Naive thymus-derived CD8-positive, alpha-beta T cell (primary cell): ENCODE measurements at regions not wholly inside any gene's neighbourhood (a gene's known extent, or its start where the extent isn't known, plus 50 kb on each side); places are given as distances from the start of the nearest gene placed in this dataset.

ENCODE experiments used
- ATAC-seq, 2 donors: fragments of 150-1000 bp; cut with Tn5 transposase in 1 of 2; sonication (Bioruptor Pico), chemical (Tn5 transposase) in 1 of 2; 1 replicate in 1 of 2; 2 replicates in 1 of 2; pipeline ENCODE4 v1.10.0; 2021; ENCODE audit warnings: mild to moderate bottlenecking in 2 of 2, moderate library complexity in 2 of 2
- POLR2A ChIA-PET: fragments of 350-600 bp; sonication (Branson Sonifier 250); formaldehyde crosslinking; loops from one replicate; lab custom pipeline; 2021; ENCODE audit warnings: antibody characterized with exemption; lab: Charles Lee
- DNase-seq, 10 donors: peaks; one replicate each; pipeline versions ENCODE4 v3.0.0 to v3.0.0-alpha.2; 2020 to 2022
- H3K27ac Mint-ChIP-seq, 10 donors: one replicate each; pipeline ENCODE4 v1.8.0; 2020 to 2022; ENCODE audit warnings: mild to moderate bottlenecking in 10 of 10, mixed read lengths in 10 of 10, moderate library complexity in 4 of 10, inconsistent platforms in 1 of 10
- H3K27me3 Mint-ChIP-seq, 5 donors: one replicate each; pipeline ENCODE4 v1.8.0; 2021 to 2022; ENCODE audit warnings: mixed read lengths in 5 of 5
- H3K36me3 Mint-ChIP-seq, 3 donors: one replicate each; pipeline ENCODE4 v1.8.0; 2020 to 2022; ENCODE audit warnings: mixed read lengths in 3 of 3, mild to moderate bottlenecking in 2 of 3, inconsistent platforms in 1 of 3
- H3K4me1 Mint-ChIP-seq, 4 donors: one replicate each; pipeline ENCODE4 v1.8.0; 2021 to 2022; ENCODE audit warnings: mixed read lengths in 4 of 4
- H3K4me3 Mint-ChIP-seq, 10 donors: one replicate each; pipeline ENCODE4 v1.8.0; 2020 to 2022; ENCODE audit warnings: mild to moderate bottlenecking in 10 of 10, mixed read lengths in 10 of 10, moderate library complexity in 6 of 10, inconsistent platforms in 1 of 10
- H3K9me3 Mint-ChIP-seq, 9 donors: one replicate each; pipeline ENCODE4 v1.8.0; 2020 to 2022; ENCODE audit warnings: mixed read lengths in 9 of 9, mild to moderate bottlenecking in 3 of 9, inconsistent platforms in 1 of 9, moderate library complexity in 1 of 9

DNA sequence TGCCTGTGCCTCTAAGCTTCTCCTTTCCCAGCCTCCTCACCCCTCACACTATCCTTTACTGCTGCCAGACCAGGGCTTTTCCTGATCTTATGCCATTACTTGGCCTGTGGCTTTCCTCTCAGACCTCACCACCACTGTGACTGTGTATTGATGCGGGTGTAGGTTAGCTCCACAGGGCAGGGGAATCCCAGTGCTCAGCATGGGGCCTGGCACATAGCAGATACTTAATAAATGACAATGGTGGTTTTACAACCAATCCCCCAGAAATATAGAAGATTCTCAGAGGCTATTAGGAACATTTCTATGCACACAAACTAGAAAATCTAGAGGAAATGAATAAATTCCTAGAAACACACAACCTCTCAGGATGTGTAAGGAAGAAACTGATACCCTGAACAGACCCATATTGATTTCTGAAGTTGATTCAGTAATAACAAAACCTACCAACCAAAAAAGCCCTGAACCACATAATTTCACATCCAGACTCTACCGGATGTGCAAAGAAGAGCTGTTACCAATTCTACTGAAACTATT lies 129.6 kb upstream of the QRFPR start:
- Mint-ChIP-seq H3K4me1 (no peaks in the 10 kb centered on the region), H3K4me3 (no peak overlapping the region), H3K27ac (no peak overlapping the region), H3K36me3 (no peaks in the 10 kb centered on the region), H3K9me3 (no peaks in the 10 kb centered on the region), H3K27me3 (peaks cover 5 to 29% (median 18%) of the 10 kb centered on the region in 5 donors)
- POLR2A ChIA-PET = no interaction called here
- no peak for ATAC-seq
- DNase-seq = no peak

DNA sequence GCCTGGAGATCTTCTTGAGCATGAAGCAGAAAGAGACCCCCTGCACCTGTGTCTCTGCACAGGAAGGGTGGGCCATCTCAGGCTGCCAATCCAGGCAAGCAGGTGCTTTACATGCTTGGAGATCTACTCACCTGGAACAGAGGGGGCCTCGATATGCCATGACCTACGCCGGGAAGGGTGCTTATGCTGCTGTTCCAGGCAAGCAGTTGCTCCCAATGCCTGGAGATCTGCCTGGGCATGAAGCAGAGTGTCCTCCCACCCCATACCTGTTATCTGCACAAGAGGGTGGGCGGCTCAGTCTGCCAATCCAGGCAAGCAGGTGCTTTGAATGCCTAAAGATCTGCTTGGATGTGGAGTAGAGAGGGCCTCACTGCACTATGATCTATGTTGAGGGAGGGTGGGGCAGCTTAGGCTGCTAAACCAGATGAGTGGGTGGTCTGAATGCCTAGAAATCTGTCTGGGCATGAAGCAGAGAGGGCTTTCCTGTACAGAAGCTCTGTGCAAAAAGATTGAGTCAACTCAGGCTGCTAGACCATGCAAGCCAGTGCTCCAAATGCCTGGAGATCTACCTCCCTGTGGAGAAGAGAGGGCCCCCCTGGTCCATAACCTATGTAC lies 104.5 kb upstream of the QRFPR start:
- Mint-ChIP-seq H3K36me3 (no peaks in the 10 kb centered on the region), H3K27ac (no peak overlapping the region), H3K4me1 (no peaks in the 10 kb centered on the region), H3K4me3 (no peak overlapping the region), H3K27me3 (peaks cover 7 to 44% (median 22%) of the 10 kb centered on the region in 5 donors), H3K9me3 (peaks cover 0 to 5% (median 0%) of the 10 kb centered on the region in 9 donors)
- DNase-seq = no peak
- ATAC-seq = no peak
- POLR2A ChIA-PET = no interaction called here

DNA sequence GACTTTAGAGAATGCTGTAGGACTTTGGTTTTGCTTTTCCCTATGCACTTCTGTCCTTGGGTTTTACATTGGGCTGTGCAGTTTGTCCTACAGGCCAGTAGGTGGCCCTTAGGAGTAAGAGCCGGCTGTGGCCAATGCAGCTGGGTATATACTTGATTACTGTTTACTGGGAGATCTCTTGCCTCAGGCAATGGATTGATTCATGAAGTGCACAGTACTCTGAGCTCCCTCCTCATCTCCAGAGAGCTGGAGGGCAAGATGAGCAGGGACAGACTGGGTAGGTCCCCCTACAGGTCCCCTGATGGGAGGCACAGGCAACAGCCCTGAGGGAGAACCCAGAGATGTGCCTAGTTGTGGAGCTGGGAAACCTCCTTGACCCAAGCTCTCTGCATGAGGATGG lies 103.8 kb upstream of the QRFPR start:
- POLR2A ChIA-PET = no interaction called here

DNA sequence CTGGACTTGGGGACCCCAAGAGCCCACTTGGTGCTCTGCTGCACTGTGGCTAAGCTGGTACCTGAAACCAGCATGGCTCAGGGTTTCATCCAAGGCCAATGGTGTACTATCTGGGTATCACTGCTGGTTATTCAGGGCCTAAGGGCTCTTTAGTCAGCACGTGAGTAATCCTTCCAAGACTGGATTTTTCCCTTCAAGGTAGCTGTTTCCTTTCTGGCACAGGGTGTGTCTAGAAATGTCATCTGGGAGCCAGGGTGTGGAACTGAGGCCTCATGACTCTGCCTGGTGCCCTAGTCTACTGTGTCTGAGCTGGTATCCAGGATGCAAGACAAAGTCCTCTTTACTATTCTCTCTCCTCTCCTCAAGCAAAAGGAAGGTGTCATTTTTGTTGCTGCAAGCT lies 99.0 kb upstream of the QRFPR start:
- POLR2A ChIA-PET = no interaction called here
- Mint-ChIP-seq H3K27ac (no peak overlapping the region), H3K36me3 (no peaks in the 10 kb centered on the region)

More for the DNA sequence above, 103.8 kb upstream of the QRFPR start:
- no peaks in the 10 kb centered on the region for H3K4me1 Mint-ChIP-seq
- H3K4me3 Mint-ChIP-seq = no peak overlapping the region
- peaks cover 0 to 9% (median 0%) of the 10 kb centered on the region in 9 donors for H3K9me3 Mint-ChIP-seq
- no peak overlapping the region for H3K27ac Mint-ChIP-seq
- no peaks in the 10 kb centered on the region for H3K36me3 Mint-ChIP-seq
- DNase-seq (peak in 2 of 10 donors; percentile 1), ATAC-seq (no peak)
- peaks cover 7 to 44% (median 22%) of the 10 kb centered on the region in 5 donors for H3K27me3 Mint-ChIP-seq

DNA sequence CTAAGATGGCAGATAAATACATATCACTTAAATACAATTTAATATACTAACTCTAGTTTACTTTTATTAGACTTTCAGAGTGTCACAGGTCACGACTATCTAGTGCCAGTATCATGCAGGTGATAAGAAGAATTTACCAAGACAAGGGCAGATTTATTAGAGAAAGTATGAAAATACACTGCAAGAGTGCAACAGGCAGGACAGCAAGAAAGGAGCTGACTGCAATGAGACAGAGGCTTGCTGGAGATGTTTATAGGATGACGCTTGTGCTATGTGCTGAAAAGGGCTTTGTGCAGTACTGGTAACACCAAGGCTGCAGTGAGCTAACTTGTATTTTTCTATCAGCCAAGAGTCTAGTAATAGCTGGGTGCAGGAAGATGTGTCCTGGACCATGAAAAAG lies 96.7 kb upstream of the QRFPR start:
- POLR2A ChIA-PET = no interaction called here

More for the DNA sequence above, 99.0 kb upstream of the QRFPR start:
- peaks cover 0 to 9% (median 0%) of the 10 kb centered on the region in 9 donors for H3K9me3 Mint-ChIP-seq
- DNase-seq (no peak), ATAC-seq (no peak)
- peaks cover 7 to 31% (median 12%) of the 10 kb centered on the region in 5 donors for H3K27me3 Mint-ChIP-seq
- H3K4me3 Mint-ChIP-seq = no peak overlapping the region
- H3K4me1 Mint-ChIP-seq = no peaks in the 10 kb centered on the region

DNA sequence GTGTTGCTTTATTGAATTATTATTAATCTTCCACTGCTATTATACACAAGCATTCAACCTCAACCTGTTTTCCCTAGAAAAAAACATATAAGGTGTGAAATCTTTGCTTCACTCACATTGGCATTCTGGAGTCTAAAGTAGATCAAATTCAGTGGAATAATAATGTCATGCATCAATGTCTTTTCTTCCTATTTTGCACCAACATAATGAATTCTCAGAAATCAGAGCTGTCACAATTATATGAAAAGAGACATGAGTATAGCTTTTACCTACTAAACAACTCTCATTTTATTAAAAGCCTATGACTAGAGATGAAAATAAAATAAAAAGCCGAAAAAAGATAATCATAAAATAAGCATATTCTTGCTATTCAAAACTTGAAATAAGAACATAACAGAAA lies 96.3 kb upstream of the QRFPR start:
- peaks cover 0 to 9% (median 0%) of the 10 kb centered on the region in 9 donors for H3K9me3 Mint-ChIP-seq
- H3K27me3 Mint-ChIP-seq = peaks cover 0 to 3% (median 2%) of the 10 kb centered on the region in 5 donors
- ATAC-seq (no peak), DNase-seq (no peak)
- no peaks in the 10 kb centered on the region for H3K36me3 Mint-ChIP-seq
- H3K4me1 Mint-ChIP-seq = no peaks in the 10 kb centered on the region
- H3K4me3 Mint-ChIP-seq = no peak overlapping the region
- H3K27ac Mint-ChIP-seq = peak overlapping the region in 1 of 10 donors; percentile 3
- POLR2A ChIA-PET = no interaction called here

More for the DNA sequence above, 96.7 kb upstream of the QRFPR start:
- peaks cover 0 to 9% (median 0%) of the 10 kb centered on the region in 9 donors for H3K9me3 Mint-ChIP-seq
- H3K36me3 Mint-ChIP-seq = no peaks in the 10 kb centered on the region
- no peak for ATAC-seq
- no peaks in the 10 kb centered on the region for H3K4me1 Mint-ChIP-seq
- H3K27ac Mint-ChIP-seq = no peak overlapping the region
- H3K4me3 Mint-ChIP-seq = no peak overlapping the region
- peaks cover 0 to 7% (median 4%) of the 10 kb centered on the region in 5 donors for H3K27me3 Mint-ChIP-seq
- no peak for DNase-seq

DNA sequence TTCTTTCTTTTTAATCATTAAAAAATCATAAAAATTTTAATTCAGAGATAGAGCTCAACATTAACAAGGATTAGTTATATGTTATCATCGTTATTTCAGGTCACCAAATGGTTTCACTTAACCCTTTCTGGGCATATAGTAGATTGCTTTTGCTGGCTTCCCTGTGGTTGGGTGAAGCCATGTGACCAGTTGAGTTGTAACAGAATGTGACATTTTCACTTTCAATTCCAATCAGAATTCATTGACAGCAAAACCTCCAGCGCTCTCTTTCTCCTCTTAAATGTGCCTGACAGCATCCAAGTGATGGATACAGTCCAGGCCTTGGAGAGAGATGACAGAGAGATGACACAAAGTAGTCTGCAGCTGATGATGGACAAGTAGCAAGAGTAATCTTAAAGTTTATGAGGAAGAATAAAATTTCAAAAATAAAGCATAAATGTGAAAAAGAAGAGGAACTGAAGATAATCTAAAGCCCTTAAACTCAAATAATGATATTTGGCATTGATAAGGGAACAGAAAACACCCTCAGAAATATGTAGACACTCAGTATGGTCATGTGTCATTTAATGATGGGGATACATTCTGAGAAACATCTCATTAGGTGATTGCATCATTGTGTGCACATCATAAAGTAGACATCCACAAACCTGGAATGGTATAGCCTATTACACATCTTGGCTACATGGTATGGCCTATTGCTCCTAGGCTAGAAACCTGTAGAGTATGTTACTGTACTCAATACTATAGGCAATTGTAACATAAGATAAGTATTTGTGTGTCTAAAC lies 92.3 kb upstream of the QRFPR start:
- POLR2A ChIA-PET = no interaction called here
- Mint-ChIP-seq H3K27me3 (peaks cover 1 to 17% (median 4%) of the 10 kb centered on the region in 5 donors), H3K36me3 (peaks cover 2 to 8% (median 3%) of the 10 kb centered on the region in 3 donors), H3K4me1 (no peaks in the 10 kb centered on the region), H3K27ac (no peak overlapping the region), H3K9me3 (peaks cover 0 to 11% (median 7%) of the 10 kb centered on the region in 9 donors), H3K4me3 (no peak overlapping the region)
- DNase-seq (no peak), ATAC-seq (no peak)

DNA sequence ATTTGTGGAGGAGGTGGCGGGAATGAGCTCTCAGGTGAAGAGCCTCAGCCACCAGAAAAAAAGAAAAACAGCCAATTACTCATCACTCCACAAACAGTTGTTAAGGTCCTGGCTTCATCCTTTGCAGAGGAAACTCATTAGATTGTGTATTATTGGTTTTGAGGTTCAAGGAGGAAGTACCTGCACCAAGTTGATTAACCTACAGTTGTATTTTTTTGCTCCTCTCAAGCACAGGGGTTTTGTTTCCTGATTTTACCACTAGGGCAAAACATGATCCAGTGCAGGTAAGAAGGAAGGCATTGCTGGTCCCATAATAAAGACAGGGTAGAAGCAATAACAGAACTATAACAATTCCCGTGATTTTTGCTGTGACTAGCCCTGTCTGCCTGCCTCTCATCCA lies 84.0 kb upstream of the QRFPR start:
- ATAC-seq = no peak
- Mint-ChIP-seq H3K4me3 (no peak overlapping the region), H3K9me3 (peaks cover 6 to 32% (median 23%) of the 10 kb centered on the region in 9 donors), H3K4me1 (peaks cover 0 to 3% (median 0%) of the 10 kb centered on the region in 4 donors), H3K36me3 (peaks cover 3 to 26% (median 4%) of the 10 kb centered on the region in 3 donors), H3K27ac (no peak overlapping the region), H3K27me3 (peaks cover 11 to 48% (median 24%) of the 10 kb centered on the region in 5 donors)
- DNase-seq = no peak
- POLR2A ChIA-PET = no interaction called here

DNA sequence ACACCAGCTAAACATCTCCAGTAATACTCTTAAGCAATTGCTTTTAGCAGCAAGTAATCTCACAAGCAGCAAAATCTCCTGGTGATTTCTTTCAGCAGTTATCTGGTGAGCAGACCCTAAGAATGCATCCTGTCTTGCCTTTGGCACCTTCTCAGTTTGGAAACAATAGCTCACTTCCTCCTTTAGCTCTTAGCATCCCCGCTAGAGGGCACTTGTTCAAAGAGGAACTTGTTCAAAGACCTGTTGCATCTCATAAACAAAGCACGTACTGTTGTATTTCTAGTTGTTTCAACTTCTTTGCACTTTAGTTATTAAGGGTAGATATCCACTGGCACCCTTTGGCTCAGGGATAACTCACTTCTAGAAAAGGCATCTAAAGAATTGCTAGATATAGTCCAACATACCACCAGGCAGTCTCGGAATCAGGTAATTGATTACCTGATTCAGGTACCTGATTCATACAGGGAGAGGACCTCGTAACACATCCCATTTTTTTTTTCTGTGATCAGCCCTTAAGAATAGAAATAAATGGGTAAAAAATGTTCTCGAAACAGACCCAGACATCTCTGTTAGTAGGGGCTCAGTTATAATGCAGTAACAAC lies 81.9 kb upstream of the QRFPR start:
- ATAC-seq (peak; percentile 53 to 67), DNase-seq (peak in 8 of 10 donors; percentile 10 to 62 (median 30))
- peaks cover 0 to 3% (median 0%) of the 10 kb centered on the region in 4 donors for H3K4me1 Mint-ChIP-seq
- H3K36me3 Mint-ChIP-seq = peaks cover 0 to 14% (median 2%) of the 10 kb centered on the region in 3 donors
- no peak overlapping the region for H3K27ac Mint-ChIP-seq
- H3K9me3 Mint-ChIP-seq = peaks cover 2 to 17% (median 12%) of the 10 kb centered on the region in 9 donors
- H3K4me3 Mint-ChIP-seq = no peak overlapping the region
- peaks cover 11 to 55% (median 21%) of the 10 kb centered on the region in 5 donors for H3K27me3 Mint-ChIP-seq
- POLR2A ChIA-PET = no interaction called here

DNA sequence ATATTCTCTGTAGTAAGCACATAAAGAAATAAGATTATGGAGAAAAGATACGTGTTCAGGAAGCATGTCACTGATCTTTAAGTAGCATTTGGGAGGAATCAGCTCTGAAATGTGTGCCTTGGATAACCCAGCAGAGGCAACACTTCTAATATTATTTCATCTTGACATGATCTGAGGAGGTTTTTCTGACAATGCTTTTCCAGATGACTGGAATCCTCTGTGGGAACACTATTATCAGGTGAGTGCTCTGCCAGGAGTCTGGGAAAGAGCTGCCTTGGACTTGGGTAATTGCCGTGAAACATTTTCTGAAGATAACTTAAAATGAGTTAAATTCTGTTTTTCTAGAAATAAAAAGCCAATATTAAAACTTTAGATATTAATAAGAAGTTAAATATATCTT lies 78.2 kb upstream of the QRFPR start:
- H3K27ac Mint-ChIP-seq = no peak overlapping the region
- peaks cover 13 to 55% (median 22%) of the 10 kb centered on the region in 5 donors for H3K27me3 Mint-ChIP-seq
- H3K4me3 Mint-ChIP-seq = no peak overlapping the region
- H3K9me3 Mint-ChIP-seq = no peaks in the 10 kb centered on the region
- H3K36me3 Mint-ChIP-seq = no peaks in the 10 kb centered on the region
- POLR2A ChIA-PET = no interaction called here
- peaks cover 0 to 3% (median 0%) of the 10 kb centered on the region in 4 donors for H3K4me1 Mint-ChIP-seq
- ATAC-seq = no peak
- DNase-seq = no peak

DNA sequence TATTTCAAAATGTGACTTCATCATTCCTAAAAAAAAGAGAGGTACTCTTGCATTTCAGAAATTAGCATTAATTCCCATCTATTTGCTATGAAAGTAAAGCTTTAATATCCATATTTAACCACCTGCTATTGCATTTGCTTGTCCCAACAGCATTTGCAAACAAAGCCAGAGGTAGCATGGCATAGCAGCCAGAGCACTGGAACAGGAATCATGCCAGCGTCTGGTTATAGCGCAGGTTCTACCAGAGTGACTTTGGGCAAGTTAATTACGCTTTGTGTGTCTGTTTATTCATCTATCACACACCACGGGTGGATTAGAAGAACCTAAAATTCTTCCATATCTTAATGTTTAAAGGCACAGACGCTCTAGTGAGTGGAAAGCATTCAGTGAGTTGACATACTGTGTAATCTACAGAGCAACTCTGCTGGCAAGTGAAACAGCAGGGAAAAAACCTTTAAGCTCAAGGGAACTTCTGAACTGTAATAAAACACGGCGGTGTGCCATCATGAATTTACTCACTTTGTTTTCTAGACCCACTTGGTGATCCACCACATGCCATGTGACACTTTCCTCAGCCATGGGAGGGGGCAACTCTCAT lies 76.6 kb upstream of the QRFPR start:
- Mint-ChIP-seq H3K4me1 (no peaks in the 10 kb centered on the region), H3K36me3 (no peaks in the 10 kb centered on the region), H3K4me3 (no peak overlapping the region), H3K9me3 (no peaks in the 10 kb centered on the region), H3K27me3 (peaks cover 14 to 58% (median 20%) of the 10 kb centered on the region in 5 donors), H3K27ac (no peak overlapping the region)
- POLR2A ChIA-PET = no interaction called here
- ATAC-seq = no peak
- DNase-seq = no peak

DNA sequence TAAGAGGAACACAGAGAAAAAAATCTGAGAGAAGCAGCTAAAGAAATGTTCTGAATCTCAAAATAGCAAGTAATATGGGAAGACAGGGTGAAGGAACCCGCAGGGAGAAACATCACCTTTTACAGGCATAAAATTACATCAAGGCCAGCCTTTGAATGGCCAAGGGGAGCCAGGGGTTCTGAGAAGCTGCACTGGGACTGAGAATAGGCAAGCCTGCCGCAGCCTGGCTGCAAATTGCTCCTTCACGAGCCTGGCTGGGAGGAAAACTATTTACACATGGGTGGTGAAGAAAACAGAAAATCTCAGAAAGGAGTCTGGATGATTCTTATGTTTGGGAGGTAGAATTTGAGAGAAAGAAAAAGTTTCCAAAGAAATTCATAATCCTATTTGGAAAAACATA lies 74.5 kb upstream of the QRFPR start:
- DNase-seq = no peak
- H3K9me3 Mint-ChIP-seq = no peaks in the 10 kb centered on the region
- H3K27ac Mint-ChIP-seq = no peak overlapping the region
- H3K4me3 Mint-ChIP-seq = no peak overlapping the region
- H3K27me3 Mint-ChIP-seq = peaks cover 14 to 49% (median 16%) of the 10 kb centered on the region in 5 donors
- no peak for ATAC-seq
- POLR2A ChIA-PET = no interaction called here
- no peaks in the 10 kb centered on the region for H3K4me1 Mint-ChIP-seq
- H3K36me3 Mint-ChIP-seq = no peaks in the 10 kb centered on the region
